ENCODE measurements at regions not wholly inside any gene's neighbourhood (a gene's known extent, or its start where the extent isn't known, plus 50 kb on each side); places are given as distances from the start of the nearest gene placed in this dataset.

DNA sequence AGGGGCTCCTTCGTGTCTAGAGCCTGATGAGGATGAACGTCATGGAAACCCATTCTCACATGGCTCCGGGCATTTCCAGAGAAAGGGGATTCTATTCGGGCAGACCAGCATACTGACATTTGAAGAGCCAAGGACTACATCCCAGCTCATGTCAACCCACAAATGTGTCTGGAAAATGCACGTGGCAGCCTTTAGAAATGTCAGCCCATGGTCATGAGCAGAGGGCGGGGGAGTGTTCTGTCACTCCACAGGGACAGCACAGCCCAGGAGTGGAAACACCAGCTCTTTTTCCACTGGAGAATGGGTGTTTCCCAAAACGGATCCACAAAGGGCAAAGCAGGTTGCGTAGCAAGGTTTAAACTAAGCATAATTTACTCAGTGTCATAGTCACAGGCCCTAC is 207.0 kb downstream of the BCOR start:
- DNase-seq = no peak

GRCh38 chrX:39891781-39892180 is 206.0 kb downstream of the BCOR start:
- DNase-seq = no peak

GRCh38 chrX:39893417-39894338 is 204.1 kb downstream of the BCOR start:
- no peak for DNase-seq

DNA sequence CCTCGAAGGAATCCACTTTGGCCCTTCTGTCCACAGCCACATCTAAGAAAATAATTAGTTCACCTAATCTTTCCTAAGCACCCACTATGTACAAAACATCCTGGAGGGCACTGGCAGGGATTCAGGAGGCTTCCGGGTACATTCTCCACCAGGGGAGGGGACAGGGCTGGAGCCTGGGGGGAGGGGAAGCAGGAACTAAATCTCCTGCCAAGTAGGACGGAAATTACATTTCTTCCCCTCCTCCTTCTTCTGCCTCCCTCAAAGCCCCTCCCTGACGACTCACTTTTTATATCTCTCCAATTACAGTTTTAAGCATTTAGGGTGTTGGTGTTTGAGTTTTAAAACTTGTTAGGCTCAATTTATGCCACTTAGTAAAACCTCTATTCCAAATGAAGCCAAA is 203.1 kb downstream of the BCOR start:
- no peak for DNase-seq

- DNase-seq = no peak
Measured at GRCh38 chrX:39895218-39896110, 202.3 kb downstream of the BCOR start.

DNA sequence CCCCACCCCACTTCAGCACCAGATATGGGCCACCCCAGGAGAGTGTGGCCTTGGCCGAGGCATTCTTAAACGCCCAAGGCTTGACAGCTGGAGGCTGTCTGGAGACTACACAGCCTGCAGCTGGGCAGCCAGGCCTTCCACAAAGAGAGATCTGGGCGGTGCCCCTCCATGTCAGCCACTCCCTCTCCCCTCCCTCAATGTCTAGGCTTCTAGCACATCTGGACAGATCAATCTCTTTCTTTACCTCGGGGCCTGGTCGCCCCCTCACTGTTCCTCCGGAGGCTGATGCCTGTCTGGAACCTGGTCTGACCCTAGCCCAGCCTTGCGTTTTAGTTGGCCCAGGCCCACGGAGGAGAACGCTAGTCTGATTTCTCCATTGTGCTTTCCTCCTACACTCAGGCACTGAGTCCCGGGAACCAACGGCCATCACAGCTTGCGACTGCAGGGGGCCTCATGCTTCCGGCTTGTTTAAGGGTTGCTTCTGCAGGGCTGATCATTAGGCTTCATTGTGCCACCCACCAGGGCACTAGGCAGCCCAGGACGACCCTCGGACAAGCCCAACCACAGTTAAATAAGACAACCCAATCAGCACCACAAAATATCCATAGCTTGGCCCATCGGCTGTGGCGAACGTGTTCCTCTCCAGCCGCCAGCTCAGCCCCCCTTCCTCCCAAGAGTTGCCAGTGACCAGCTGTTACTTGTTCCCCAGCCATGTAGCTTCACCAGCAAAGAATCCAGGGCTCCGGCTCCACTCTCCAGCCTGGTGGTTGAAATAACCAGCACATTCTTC is 200.6 kb downstream of the BCOR start:
- no peak for DNase-seq

- DNase-seq = no peak
Measured at GRCh38 chrX:39897741-39898097, 200.0 kb downstream of the BCOR start.

- DNase-seq = no peak
Measured at GRCh38 chrX:39898147-39898546, 199.6 kb downstream of the BCOR start.

GRCh38 chrX:39899059-39899458 is 198.7 kb downstream of the BCOR start:
- DNase-seq = no peak

DNA sequence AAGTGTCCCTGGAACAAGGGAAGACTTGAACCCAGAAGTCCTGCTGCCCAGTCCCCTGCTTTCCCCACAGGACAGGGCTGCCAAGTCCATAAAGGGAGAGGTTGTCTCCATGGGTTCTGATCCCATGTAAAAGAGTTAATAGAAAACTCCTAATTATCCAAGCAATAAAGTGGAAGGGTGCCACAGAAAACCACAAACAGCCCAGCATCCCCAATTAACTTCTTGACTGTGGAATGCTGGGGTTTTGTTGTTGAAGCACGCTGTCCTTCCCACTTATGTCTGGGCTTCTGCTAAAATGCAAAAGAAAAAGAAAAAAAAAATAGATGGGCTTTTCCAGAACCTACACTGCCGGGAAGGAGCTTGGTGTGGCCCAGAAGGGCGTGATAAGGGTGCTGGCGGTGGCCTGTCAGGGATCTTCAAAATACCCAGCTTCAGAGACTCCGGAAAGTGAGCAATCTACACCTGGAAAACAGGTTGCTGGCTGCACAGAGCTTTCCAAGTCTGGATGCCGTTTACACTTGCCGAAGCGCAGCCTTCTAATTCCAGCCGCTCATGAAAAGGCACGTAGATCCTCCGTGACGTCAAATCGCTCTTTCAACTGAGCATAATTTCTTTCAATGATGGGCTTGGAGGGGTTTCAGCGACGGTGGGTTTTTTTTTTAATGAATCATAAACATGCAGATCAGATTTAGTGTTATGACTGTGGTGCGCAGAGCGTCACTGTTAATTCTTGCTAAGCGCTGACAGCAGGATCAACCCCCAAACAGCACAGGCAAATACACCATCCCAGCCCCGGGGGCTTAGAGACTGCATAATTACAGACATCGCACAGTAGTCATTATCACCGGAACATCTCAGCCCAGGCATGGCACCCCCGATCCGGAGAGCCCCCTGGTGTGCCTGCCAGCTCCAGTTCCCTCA is 197.6 kb downstream of the BCOR start:
- no peak for DNase-seq

GRCh38 chrX:39900777-39901170 is 197.0 kb downstream of the BCOR start:
- DNase-seq = no peak

DNA sequence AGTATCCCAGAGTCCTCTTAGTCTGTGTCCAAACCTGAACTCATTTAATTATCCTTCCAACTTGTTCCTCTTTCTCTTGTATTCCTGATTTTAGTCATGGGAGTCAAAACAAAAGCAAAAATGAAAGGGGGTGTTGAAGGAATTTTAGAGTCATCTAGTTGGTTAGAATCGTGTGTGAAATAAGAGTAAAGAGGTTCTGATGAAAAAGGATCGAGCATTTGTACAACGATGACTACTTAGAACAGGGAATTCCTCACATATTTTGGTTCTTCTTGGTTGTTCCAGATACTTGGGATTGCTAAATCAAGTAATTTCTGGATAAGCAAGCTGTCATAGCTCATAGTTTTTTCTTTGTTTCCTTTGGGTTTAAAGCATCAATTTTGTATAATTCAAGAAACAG is 194.4 kb downstream of the BCOR start:
- no peak for DNase-seq

GRCh38 chrX:39903937-39904336 is 193.8 kb downstream of the BCOR start:
- no peak for DNase-seq

- DNase-seq = no peak
Measured at GRCh38 chrX:39904816-39905537, 192.8 kb downstream of the BCOR start.

GRCh38 chrX:39905538-39905891 is 192.2 kb downstream of the BCOR start:
- no peak for DNase-seq

DNA sequence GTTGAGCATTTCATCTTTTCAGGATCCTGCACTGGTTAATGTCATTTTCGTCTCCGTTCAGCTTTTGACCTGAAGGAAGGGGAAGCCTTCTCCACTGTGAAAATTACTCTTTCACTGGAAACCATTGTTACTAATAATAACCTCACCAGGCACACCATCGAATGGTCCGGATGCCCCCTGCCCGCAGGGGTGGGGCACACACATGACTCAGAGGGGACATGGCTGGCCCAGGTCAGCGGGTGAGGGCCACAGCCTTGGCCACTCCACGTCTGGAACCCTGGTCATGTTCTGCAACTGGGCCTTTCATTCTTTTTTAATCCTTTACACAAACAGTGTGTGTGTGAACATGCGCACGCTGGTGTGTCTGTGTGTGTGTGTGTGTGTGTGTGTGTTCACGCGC is 191.8 kb downstream of the BCOR start:
- DNase-seq = no peak

GRCh38 chrX:39907964-39908661 is 189.6 kb downstream of the BCOR start:
- DNase-seq = no peak

DNA sequence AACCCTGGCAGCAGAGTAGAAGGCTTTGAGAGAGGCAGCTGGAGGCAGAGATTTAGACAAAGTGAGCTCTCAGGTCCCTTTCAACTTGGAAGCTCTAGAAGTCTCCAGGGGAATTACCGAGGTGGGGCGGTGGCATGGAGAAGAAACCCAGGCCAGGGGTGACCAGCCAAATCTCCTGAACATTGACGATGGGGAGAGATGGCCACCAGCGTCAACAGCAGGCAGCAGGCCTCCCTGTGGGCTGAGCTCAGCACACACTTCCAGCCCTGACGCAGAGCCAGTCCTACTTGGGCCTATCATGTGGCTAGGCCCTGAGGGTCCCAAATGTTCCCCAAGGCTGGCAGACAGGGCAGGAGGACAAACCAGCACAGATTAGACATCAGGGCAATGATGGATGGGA is 187.8 kb downstream of the BCOR start:
- no peak for DNase-seq

DNA sequence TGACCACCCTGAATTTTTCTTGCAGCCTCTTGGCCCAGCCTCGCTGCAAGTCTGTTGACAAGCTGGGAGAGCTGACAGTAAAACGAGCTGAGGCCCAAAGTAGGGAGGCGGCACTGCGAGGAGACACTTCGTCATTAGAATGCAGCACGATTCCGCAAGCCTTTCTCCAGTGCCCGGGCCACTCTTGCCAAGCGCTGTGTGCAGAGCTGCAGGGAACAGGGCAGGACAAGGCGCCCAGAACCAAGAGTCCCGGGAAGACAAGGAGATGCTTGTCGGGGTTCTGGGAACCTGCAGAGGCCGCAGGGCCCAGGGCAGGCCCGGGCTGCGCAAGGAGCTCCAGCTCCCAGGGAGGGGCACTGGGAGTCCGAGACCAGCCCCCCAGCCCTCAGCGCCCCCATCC is 187.1 kb downstream of the BCOR start:
- no peak for DNase-seq

DNA sequence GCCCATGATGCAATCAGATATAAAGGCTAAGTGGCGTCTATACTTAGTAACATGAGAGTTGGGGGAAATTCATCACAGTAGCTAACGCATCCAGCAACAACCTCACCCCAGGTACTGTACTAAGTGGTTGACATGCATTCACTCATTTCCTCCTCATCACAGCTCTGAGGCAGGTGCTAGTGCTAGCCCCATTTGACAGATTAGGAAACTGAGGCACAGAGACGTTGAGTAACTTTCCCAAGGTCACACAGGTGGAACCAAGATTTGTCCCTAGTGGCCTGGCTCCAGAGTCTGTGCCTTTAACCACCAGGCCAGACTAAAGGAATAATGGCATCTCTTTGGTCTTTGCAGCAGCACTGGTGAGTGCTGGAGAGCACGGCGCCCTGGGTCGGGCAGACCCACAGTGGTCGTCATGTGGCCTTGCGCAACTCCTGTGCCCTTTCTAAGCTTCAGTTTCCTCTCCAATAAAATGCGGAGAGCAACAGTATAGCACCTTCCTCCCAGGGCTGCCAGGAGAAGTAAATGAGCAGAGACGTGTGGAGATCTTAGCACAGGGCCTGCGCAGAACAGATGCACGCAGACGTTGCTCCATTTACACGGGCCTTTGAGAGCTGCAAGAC is 186.4 kb downstream of the BCOR start:
- no peak for DNase-seq
